ENCODE measurements at regions not wholly inside any gene's neighbourhood (a gene's known extent, or its start where the extent isn't known, plus 50 kb on each side); places are given as distances from the start of the nearest gene placed in this dataset.

DNA sequence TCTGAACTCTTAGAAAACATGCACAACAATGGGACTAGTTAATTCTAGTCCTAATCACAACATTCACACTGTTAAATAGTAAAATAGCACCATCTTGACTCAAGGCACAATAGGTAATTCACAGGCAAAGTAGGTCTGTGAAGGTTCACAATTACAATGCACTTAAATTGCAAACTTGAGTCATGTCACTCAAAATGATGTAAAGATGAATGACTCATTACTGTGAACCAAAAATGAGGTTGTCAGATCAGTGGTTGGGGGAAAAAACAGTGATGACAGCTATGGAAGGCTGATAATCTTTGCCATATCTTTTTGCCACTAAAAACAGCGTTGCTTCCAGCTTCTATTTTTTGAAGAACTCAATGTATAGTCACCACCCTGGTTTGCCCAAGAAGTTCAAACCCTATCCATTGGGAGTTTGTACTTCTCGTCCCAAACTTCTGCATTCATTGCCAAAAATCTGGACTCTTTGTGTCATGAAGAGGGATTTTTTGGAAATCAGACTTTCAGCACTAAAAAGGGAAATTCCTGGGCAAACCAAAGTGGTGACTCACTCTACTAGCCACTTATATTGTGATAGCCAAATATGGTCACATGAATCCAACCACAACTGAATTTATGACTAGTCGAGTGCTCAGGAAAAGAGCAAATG lies 200.9 kb upstream of the TMTC4 start:
- no peak for DNase-seq (ENCODE audit: low spot score)
- in situ Hi-C loops (cut with HindIII; ENCODE audit: low sequenced_read_pairs) = no loop called here

- DNase-seq (ENCODE audit: low spot score) = no peak
- in situ Hi-C loops (cut with HindIII; ENCODE audit: low sequenced_read_pairs) = no loop called here
Measured at GRCh38 chr13:100872761-100873160, 198.2 kb upstream of the TMTC4 start.

DNA sequence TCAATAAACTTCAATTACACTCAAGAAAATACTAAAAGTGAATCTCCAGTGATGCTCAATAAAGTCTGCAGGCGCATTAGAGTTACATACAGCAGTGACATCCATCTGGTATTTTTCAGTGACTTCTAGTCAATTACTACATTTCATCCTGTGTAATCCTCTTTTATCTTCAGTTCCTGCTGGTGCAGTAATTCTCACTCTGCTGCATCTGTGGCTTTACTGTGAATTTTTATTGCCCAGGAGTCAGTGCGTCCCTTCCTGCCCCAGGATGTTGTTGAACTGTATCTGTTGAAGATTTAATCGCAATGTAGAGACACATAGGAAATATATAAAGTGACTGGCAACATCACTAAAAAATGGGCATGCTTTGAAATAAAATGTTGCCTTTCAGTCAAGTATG lies 196.3 kb upstream of the TMTC4 start:
- DNase-seq (ENCODE audit: low spot score) = no peak
- in situ Hi-C loops (cut with HindIII; ENCODE audit: low sequenced_read_pairs) = no loop called here

- no peak for DNase-seq (ENCODE audit: low spot score)
- in situ Hi-C loops (cut with HindIII; ENCODE audit: low sequenced_read_pairs) = no loop called here
Measured at GRCh38 chr13:100860866-100861265, 186.3 kb upstream of the TMTC4 start.

GRCh38 chr13:100859861-100860260 lies 185.3 kb upstream of the TMTC4 start:
- DNase-seq (ENCODE audit: low spot score) = no peak
- in situ Hi-C loops (cut with HindIII; ENCODE audit: low sequenced_read_pairs) = no loop called here

DNA sequence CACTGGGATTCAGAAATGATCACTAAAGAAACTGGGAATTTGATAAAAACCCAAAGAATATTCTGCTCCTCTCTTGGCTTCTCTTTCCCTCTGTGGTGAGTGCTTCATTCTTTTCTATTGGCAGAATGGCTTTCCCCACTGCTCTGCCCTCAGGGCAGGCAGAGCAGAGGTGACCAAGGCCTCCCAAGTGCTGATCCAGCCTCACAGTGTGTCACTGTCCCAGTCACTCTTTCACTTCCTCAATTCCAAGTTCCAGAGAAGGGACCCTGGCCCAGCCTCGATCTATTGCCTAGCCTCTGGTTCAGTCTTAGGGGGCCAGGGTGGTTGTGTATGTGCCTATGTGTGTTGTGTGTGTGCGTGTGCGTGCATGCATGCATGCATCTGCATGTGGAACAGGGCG lies 180.6 kb upstream of the TMTC4 start:
- DNase-seq (ENCODE audit: low spot score) = no peak
- in situ Hi-C loops (cut with HindIII; ENCODE audit: low sequenced_read_pairs) = no loop called here

- DNase-seq (ENCODE audit: low spot score) = no peak
- in situ Hi-C loops (cut with HindIII; ENCODE audit: low sequenced_read_pairs) = no loop called here
Measured at GRCh38 chr13:100854006-100854405, 179.4 kb upstream of the TMTC4 start.

GRCh38 chr13:100853434-100853833 lies 178.8 kb upstream of the TMTC4 start:
- in situ Hi-C loops (cut with HindIII; ENCODE audit: low sequenced_read_pairs) = no loop called here
- DNase-seq (ENCODE audit: low spot score) = no peak

GRCh38 chr13:100852146-100852545 lies 177.6 kb upstream of the TMTC4 start:
- in situ Hi-C loops (cut with HindIII; ENCODE audit: low sequenced_read_pairs) = no loop called here
- no peak for DNase-seq (ENCODE audit: low spot score)

DNA sequence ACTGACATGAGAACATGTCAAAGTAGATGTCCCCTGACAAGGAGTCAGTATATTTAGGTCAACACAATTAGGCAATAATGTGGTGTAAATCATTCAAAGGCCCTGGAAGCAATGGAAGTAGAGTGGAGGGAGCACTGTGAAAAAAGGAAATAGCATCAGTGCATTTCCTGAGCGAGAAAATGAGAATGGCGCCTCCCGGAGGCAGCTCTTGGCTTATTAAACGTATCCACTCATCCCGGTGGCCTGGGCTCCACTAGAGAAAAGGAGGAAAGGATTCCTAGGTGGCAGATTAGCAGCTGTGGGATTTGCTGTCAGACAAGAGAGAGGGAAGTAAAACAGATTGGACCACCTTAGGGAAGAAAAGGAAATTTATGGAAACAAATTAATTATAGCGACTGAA lies 173.7 kb upstream of the TMTC4 start:
- DNase-seq (ENCODE audit: low spot score) = no peak
- in situ Hi-C loops (cut with HindIII; ENCODE audit: low sequenced_read_pairs) = no loop called here

DNA sequence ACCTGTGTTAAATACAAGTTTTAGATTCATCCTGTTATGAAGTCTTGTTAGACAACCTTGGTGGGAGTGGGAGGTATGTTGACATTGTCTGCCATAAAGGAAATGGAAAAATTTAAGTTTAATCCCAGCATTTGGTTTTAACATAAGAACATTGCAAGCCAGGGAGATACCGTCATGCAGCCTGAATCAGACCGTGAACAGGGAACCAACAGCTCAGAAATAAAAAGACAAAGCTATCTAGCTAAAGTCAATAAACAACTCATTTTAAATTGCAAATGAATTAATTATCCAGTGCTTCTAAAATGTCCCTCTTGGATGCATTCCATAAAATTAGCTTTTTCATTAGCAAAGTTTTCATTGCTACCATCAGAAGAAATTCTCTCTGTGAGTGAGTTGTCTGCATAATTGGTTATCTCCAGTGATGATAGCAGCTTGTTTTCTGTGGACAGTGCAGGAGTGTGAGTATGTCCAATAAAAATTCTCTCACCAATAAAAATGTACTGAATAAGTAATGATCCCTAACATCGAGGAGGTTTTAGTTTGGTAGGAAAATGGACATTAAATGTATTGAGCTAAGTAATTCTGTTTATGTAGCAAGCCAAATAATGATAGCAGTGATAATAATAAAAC lies 170.6 kb upstream of the TMTC4 start:
- in situ Hi-C loops (cut with HindIII; ENCODE audit: low sequenced_read_pairs) = no loop called here
- DNase-seq (ENCODE audit: low spot score) = no peak

- in situ Hi-C loops (cut with HindIII; ENCODE audit: low sequenced_read_pairs) = no loop called here
- no peak for DNase-seq (ENCODE audit: low spot score)
Measured at GRCh38 chr13:100842136-100842535, 167.5 kb upstream of the TMTC4 start.

DNA sequence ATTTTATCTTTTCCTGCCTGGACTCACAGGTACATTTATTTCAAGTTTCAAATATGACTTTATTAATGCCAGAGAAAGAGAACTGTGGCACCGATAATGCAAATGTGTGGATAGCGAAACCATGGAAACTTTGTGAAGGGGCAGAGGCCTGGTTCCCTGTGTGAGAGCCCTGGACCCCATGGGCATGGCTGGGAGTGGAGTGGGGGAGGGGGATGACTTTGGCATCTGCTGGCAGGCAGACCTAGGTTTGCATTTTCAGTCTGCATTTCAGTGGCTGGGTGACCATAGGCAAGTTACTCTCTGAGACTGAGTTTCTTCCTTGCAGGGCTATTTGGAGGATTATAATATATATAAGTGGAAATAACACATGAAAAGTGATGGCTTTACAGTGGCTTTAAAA lies 163.8 kb upstream of the TMTC4 start:
- in situ Hi-C loops (cut with HindIII; ENCODE audit: low sequenced_read_pairs) = no loop called here
- no peak for DNase-seq (ENCODE audit: low spot score)

- no peak for DNase-seq (ENCODE audit: low spot score)
- in situ Hi-C loops (cut with HindIII; ENCODE audit: low sequenced_read_pairs) = no loop called here
Measured at GRCh38 chr13:100837631-100838030, 163.0 kb upstream of the TMTC4 start.

DNA sequence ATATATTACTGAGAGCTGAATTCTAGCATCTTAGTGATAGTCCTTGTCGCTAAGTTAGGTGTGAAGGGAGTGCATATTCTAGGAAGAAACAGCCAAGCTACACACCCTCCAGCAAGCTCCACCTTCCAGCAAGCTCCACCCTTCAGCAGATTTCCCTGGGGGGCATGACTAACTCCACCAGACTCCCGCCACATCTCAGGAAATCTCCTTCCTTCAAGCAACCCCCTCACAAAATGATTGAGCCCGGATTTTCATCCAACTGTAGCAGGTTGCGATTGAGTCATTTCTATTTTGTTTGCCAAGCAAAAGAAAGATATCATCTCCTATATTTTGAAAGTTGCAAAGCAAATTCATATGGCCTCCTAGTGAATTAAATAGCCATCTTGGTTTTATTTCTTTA lies 162.1 kb upstream of the TMTC4 start:
- in situ Hi-C loops (cut with HindIII; ENCODE audit: low sequenced_read_pairs) = no loop called here
- DNase-seq (ENCODE audit: low spot score) = no peak

DNA sequence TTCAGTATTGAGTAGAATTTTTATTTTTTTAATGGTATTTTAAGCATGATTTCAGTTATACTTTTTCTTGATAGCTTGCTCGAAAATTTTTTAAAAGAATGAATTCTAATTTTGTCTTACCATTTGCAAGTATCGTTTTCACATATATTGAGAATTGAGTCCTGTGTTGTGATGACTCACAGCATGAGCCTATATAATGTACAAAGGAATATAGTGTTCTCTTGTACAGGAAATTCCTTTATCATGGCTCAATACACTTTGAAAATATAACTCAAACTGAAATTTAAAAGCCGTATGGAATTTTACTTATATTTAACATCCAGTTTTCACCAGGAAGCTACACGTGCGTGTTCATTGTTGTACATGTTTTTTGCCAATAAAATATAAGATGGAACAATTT lies 161.1 kb upstream of the TMTC4 start:
- in situ Hi-C loops (cut with HindIII; ENCODE audit: low sequenced_read_pairs) = no loop called here
- DNase-seq (ENCODE audit: low spot score) = no peak

GRCh38 chr13:100833427-100833826 lies 158.8 kb upstream of the TMTC4 start:
- DNase-seq (ENCODE audit: low spot score) = no peak
- in situ Hi-C loops (cut with HindIII; ENCODE audit: low sequenced_read_pairs) = no loop called here

- DNase-seq (ENCODE audit: low spot score) = no peak
- in situ Hi-C loops (cut with HindIII; ENCODE audit: low sequenced_read_pairs) = no loop called here
Measured at GRCh38 chr13:100828226-100828625, 153.6 kb upstream of the TMTC4 start.

DNA sequence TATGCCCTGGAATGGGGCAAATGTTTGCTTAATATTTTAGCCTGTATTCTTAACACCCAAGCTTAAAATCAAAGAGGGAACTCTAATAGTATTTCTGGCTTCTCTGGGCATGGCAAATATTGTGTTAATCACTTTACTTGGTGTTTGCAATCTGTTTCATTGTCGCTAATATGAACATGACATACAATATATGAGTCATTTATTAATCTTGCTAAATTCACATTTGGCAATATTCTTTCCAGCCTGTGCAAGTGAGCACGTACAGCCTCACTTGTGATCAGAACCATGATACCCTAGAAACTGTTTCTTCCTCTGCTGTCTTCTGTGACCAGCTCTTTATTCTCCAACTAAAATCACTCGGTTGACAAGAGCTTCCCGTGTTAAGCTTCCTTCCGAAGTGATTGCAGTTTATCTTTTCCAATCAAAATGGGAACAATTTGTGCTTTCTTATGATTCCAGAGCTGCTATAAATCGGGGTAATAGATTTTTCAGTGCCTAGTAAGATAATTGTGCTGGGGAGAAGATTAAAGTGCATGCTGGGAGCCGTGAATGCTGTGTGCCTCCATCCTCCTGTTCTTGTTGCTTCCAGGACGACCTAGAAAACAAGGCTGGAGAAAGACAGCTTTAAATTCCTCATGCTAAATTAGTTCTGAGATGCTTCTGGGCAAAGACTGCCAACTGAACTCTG lies 153.0 kb upstream of the TMTC4 start:
- no peak for DNase-seq (ENCODE audit: low spot score)
- in situ Hi-C loops (cut with HindIII; ENCODE audit: low sequenced_read_pairs) = no loop called here

- in situ Hi-C loops (cut with HindIII; ENCODE audit: low sequenced_read_pairs) = no loop called here
- DNase-seq (ENCODE audit: low spot score) = no peak
Measured at GRCh38 chr13:100826441-100826840, 151.8 kb upstream of the TMTC4 start.

- no peak for DNase-seq (ENCODE audit: low spot score)
- in situ Hi-C loops (cut with HindIII; ENCODE audit: low sequenced_read_pairs) = no loop called here
Measured at GRCh38 chr13:100825557-100825956, 151.0 kb upstream of the TMTC4 start.

All from G401 (cell line).